ENCODE measurements at regions not wholly inside any gene's neighbourhood (a gene's known extent, or its start where the extent isn't known, plus 50 kb on each side); places are given as distances from the start of the nearest gene placed in this dataset.

- CTCF ChIA-PET = interaction anchor here (0.5 kb wide), 1 partner anchor 210 kb away, joined by 3 read pairs; no protein-coding TSS in a partner anchor
Measured at GRCh38 chr15:69725275-69725674, 272.7 kb downstream of the RPLP1 start.

DNA sequence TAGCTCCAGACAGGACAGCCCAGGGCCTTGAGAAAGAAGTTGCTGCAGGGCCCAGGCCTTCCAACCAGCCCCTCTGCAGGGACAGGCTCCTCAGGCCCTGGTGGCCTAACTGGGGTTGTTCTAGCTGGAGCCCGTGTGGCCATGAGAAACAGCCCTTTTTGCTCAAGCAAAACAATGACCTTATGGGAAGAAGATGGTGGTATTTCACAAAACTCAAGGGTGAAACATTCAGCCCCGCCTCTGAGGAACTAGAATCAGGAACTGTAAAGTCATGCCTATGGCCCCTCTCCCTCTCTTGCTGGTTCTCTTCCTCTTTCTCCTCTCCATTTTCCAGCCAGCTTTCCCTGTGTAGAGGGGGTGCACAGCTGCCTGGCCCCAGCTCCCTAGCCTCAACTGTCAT, 273.3 kb downstream of the RPLP1 start:
- Histone ChIP-seq H3K27me3 (ENCODE audit: control insufficient read depth, insufficient read depth, low read length) (peaks cover 42% of the 10 kb centered on the region), H3K27ac (ENCODE audit: low read depth, low read length) (no peak overlapping the region), H3K9me3 (ENCODE audit: control insufficient read depth, insufficient read depth, low read length) (no peaks in the 10 kb centered on the region), H3K4me3 (ENCODE audit: low read depth, low read length) (no peak overlapping the region)
- ChIA-PET CTCF (no interaction called here), POLR2A (no interaction called here)
- DNase-seq (ENCODE audit: low read depth, low spot score) = no peak
- TF ChIP-seq, protein P1, sequence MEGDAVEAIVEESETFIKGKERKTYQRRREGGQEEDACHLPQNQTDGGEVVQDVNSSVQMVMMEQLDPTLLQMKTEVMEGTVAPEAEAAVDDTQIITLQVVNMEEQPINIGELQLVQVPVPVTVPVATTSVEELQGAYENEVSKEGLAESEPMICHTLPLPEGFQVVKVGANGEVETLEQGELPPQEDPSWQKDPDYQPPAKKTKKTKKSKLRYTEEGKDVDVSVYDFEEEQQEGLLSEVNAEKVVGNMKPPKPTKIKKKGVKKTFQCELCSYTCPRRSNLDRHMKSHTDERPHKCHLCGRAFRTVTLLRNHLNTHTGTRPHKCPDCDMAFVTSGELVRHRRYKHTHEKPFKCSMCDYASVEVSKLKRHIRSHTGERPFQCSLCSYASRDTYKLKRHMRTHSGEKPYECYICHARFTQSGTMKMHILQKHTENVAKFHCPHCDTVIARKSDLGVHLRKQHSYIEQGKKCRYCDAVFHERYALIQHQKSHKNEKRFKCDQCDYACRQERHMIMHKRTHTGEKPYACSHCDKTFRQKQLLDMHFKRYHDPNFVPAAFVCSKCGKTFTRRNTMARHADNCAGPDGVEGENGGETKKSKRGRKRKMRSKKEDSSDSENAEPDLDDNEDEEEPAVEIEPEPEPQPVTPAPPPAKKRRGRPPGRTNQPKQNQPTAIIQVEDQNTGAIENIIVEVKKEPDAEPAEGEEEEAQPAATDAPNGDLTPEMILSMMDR (IDR thresholded peaks at IDR 0.05; ENCODE audit: low read depth, low read length) = no peak

More at GRCh38 chr15:69725275-69725674, 272.7 kb downstream of the RPLP1 start:
- Histone ChIP-seq H3K27ac (ENCODE audit: low read depth, low read length) (no peak overlapping the region), H3K4me3 (ENCODE audit: low read depth, low read length) (no peak overlapping the region), H3K9me3 (ENCODE audit: control insufficient read depth, insufficient read depth, low read length) (no peaks in the 10 kb centered on the region), H3K27me3 (ENCODE audit: control insufficient read depth, insufficient read depth, low read length) (peaks cover 42% of the 10 kb centered on the region)
- POLR2A ChIA-PET = no interaction called here
- TF ChIP-seq, protein P1 (IDR thresholded peaks at IDR 0.05; ENCODE audit: low read depth, low read length) = no peak
- no peak for DNase-seq (ENCODE audit: low read depth, low spot score)

DNA sequence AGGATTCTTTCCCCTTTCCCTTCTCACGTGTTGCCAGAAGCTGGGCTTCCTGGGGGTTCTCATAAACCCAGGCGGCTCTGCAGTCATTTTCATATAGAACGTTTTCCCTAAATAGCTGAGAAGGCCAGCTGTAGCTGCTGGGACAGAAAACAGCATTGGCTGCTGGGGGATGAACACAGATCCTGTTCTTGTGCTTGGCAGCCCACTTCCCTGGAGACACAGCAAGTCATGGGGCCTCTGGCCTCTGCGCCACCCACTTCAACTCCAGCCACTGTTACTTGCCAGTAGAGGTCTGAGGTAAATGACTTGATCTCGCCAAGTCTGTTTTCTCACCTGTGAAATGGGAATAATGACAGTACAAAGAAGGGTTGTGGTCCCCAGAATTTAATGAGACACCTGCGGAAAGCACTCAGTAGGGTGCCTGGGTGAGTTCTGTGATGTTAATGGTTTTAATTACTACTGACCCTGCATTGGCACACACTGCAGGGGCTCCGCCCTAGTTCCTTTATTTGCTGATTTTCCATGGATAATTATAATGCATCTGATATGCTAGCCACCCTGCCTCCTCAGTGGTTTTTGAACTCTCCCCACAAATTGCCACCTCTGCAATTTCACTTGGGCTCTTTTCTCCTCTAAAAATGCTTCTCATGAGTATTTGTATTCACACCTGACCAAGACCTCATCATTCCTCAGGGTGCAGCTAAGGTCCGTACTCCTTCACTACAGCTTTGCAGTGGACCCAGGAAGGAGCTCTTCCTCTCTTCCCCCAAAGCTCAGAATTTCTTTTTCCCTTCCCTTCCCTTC, 274.7 kb downstream of the RPLP1 start:
- no peak overlapping the region for H3K4me3 ChIP-seq (ENCODE audit: low read depth, low read length)
- H3K9me3 ChIP-seq (ENCODE audit: control insufficient read depth, insufficient read depth, low read length) = no peaks in the 10 kb centered on the region
- DNase-seq (ENCODE audit: low read depth, low spot score) = no peak
- ChIA-PET CTCF (interaction anchor here (0.6 to 2.4 kb wide), 5 partner anchors 30 to 739 kb away, joined by 3 to 7 read pairs (median 3); no protein-coding TSS in a partner anchor), POLR2A (no interaction called here)
- TF ChIP-seq, protein P1 (IDR thresholded peaks at IDR 0.05; ENCODE audit: low read depth, low read length) = no peak
- no peak overlapping the region for H3K27ac ChIP-seq (ENCODE audit: low read depth, low read length)
- H3K27me3 ChIP-seq (ENCODE audit: control insufficient read depth, insufficient read depth, low read length) = peaks cover 44% of the 10 kb centered on the region

DNA sequence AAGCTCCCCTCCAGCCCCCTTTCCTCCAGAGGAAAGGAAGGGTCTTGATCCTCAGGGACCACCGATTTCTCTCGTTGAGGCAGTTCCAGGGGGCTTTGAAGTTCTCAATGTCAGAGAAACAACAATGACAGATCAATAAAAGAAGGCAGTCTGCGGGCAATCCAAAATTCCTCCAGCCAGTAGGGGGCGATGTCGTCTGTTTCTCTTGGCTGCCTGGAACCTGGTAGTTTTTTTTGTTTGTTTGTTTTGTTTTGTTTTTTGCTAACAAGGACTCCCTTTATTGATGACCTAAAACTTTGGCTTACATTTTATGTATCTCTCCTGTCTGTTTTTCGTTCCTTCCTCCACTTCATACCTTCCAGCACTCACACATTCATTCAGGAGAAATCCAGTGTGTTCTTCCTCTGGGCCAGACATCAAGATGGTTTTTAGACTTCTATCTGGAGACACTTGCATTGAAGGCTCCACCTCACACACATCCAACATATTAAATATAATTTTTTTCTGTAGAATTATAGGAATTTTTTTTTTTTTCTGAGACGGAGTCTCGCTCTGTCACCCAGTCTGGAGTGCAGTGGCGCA, 276.6 kb downstream of the RPLP1 start:
- peaks cover 44% of the 10 kb centered on the region for H3K27me3 ChIP-seq (ENCODE audit: control insufficient read depth, insufficient read depth, low read length)
- ChIA-PET POLR2A (no interaction called here), CTCF (interaction anchor here (0.7 to 2.4 kb wide), 6 partner anchors 31 to 737 kb away, joined by 3 to 7 read pairs (median 4); no protein-coding TSS in a partner anchor)
- TF ChIP-seq, protein P1 (IDR thresholded peaks at IDR 0.05; ENCODE audit: low read depth, low read length) = peak; percentile 74
- no peak for DNase-seq (ENCODE audit: low read depth, low spot score)
- H3K4me3 ChIP-seq (ENCODE audit: low read depth, low read length) = no peak overlapping the region
- H3K9me3 ChIP-seq (ENCODE audit: control insufficient read depth, insufficient read depth, low read length) = no peaks in the 10 kb centered on the region
- no peak overlapping the region for H3K27ac ChIP-seq (ENCODE audit: low read depth, low read length)

Measured in AG04450 (cell line).